Hepatocyte (in vitro differentiated cells): ENCODE measurements at regions not wholly inside any gene's neighbourhood (a gene's known extent, or its start where the extent isn't known, plus 50 kb on each side); places are given as distances from the start of the nearest gene placed in this dataset.

Source experiments
- CTCF ChIP-seq: fragments of 200-600 bp; sonication (generic); IDR thresholded peaks from 2 replicates; pipeline ENCODE4 v1.5.1; 2016; ENCODE audit warnings: antibody characterized with exemption, mild to moderate bottlenecking; ENCODE audit not compliant: poor library complexity
- EZH2phosphoT487 ChIP-seq: fragments of 200-600 bp; sonication (generic); IDR thresholded peaks from one replicate; pipeline ENCODE4 v1.6.1; 2018; ENCODE audit warnings: antibody characterized with exemption, mild to moderate bottlenecking, low read depth, moderate library complexity; ENCODE audit not compliant: unreplicated experiment, severe bottlenecking

DNA sequence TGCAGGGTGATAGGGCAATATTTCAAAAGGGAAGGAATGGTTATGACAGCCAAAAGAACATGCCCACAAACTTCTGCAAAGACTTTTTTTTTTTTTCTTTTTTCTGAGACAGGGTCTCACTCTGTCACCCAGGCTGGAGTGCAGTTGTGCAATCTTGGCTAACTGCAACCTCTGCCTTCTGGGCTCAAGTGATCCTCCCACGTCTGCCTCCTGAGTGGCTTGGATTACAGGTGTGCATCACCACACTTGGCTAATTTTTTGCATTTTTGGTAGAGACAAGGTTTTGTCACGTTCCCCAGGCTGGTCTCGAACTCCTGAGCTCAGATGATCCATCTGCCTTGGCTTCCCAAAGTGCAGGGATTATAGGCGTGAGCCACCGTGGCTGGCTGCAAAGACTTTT, 117.6 kb upstream of the ADGRF1 start:
- TF ChIP-seq CTCF (no peak), EZH2phosphoT487 (no peak)
